Midbrain (tissue), 1 donor: ENCODE measurements at regions not wholly inside any gene's neighbourhood (a gene's known extent, or its start where the extent isn't known, plus 50 kb on each side); places are given as distances from the start of the nearest gene placed in this dataset.

Source experiments
- DNase-seq: peaks from one replicate; lab custom pipeline; 2025; lab: John Stamatoyannopoulos, UW

GRCh38 chr1:192524223-192524622 is 51.4 kb upstream of the RGS1 start:
- DNase-seq: no peak
